ENCODE measurements at regions not wholly inside any gene's neighbourhood (a gene's known extent, or its start where the extent isn't known, plus 50 kb on each side); places are given as distances from the start of the nearest gene placed in this dataset.

DNA sequence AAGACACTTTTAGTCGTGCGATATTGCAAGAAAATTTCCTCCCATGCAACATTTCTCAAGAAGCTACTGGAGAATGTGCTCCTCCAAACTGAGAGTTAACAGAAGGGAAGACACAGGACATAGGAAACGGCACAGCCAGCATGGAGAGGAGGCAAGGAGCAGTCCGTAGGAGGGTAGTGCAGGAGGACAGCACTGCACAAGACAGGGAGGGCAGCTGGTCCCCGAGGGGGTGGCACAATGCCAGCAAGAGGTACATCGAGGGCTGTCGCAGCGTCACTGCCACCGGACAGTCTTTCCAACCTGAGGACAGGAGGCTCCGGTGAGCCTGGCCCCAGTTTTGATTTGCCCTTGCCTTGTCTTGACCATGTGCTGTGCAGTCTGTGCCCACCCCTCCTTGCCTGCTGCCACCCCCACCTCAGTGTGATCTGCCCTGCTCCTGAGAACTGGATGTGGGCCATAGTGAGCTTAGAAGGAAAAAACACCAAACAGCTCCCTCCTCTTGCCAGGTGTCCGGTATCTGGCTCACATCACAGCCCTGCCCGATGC, 81.6 kb upstream of the LAPTM4A start:
- no peak for FAIRE-seq
- DNase-seq (ENCODE audit: insufficient read length, low spot score) = no peak

DNA sequence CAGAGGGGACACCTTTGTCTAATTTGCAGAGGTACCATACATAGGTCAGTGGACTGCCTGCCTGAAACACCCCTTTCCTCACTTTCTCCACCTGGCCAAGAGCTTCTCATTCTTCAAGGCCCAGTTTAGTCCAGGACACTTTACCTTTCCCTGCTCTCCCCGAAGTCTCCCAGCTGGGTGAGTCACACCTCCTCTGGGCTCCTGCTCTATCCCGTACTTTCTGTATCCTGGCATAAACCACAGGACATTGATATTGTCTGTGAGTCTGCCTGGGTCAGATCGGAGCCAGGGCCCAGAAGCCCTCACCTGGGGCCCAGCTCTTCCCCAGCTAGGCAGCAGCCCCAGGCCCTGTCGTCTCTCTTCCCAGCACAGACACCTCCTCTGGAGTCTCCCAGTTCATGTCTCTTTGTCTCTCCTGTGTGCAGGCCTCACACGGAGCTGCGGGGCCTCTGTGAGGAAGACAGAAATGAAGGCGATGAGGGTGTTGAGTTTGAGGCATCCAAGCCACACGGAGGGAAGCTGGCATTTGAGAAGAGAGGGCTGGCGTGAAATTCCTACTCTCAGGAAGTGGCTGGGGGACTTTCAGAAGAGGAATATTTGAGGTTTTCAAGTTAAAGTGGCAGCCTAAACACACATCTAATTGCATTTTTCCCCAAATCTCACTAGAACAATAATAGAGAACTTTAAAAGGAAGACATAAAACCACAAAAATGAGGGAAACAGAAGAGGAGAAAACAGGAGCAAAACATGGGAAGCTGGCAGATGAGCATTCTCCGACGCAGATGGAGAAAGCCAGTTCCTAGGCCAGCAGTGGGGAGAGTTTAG, 79.6 kb upstream of the LAPTM4A start:
- DNase-seq (ENCODE audit: insufficient read length, low spot score) = no peak
- FAIRE-seq = no peak

DNA sequence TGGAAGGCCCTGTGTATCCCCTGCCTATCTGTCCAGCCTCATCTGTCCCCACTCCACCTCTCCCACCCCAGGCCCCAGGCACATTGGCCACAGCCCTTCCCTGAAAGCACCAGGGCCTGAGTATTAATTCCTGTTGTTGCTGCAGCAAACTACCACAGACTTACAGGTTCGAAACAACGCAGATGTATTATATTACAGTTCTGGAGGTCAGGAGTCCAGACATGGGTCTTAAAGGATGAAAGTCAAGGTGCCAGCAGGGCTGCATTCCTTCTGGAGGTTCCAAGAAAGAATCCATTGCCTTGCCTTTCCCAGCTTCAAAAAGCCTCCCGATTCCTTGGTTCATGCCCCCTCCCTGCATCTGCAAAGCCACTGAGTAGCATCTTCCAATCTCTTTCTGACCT, 78.7 kb upstream of the LAPTM4A start:
- DNase-seq (ENCODE audit: insufficient read length, low spot score) = no peak
- FAIRE-seq = no peak

DNA sequence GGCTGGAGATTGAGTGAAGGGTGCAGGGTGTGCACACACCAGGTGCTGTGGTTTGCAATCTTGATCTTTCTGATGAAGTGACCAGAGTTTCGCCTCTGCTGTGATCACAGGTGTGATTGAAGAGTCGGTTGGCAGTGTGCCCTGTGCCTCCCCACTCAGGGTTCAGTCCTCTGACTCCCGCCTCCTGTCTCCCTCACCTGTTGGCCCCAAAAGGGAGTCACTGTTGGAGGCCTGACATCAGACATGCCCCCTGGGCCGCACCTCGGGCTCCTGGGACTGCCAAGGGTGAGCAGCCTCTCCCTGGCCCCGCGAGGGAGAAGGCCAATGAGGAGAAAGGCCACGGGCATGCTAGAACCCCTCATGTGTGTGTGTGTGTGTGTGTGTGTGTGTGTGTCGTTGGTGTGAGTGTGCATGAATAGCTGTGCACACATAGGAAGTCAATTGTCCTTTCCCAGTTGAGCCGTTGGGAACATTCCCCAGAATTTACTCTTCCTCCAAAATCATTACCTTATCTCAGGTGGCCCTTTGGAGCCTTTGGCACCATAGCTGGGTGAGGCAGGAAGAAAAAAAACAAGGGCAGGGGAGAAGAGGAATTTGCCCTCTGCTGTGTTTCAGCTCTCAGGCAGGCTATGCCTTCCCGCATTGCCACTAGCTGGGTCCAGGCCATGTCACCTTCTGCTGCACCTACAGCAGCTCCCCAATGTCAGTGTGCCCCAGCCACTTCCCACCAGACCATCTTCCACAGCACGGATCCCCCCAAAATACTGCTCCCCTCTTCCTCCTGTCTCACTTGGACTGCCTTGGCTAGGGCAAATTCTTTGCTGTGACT, 78.1 kb upstream of the LAPTM4A start:
- no peak for FAIRE-seq
- no peak for DNase-seq (ENCODE audit: insufficient read length, low spot score)

DNA sequence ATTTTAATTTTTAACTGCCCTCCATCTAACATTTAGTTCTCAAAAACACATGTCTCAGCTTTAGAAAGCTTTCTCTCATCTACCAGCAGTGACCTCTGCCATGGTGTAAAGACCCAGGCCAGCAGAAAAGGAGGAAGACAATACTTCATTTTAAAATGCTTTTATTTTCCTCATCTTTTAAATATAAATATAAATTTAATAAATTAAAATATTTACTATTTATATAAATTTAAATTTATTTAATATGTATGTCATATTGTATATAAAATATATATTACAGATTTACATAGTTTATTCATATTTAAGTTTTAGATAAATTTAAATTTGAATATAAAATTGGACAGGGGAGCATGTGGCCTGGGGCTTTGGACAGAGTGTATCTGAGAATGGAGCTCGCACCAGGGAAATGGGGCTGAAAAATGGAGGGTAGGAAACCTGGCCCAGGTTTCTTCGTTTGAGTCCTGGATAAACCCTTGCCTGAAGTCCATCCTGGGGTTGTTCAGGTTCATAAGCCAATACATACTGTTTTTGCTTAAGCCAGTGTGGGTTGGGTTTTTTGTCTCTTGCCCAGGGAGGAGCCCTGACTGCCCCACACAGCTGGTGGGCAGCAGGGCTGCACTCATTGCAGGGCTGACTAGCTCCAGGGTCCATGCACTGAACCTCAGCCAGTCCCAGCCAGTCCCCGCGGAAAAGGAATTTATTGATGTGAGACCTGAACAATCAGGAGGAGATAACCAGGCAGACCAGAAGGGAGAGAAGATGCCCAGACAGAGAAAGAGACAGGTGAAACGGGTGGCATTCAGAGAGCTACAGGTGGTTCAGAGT, 77.3 kb upstream of the LAPTM4A start:
- no peak for DNase-seq (ENCODE audit: insufficient read length, low spot score)
- no peak for FAIRE-seq

DNA sequence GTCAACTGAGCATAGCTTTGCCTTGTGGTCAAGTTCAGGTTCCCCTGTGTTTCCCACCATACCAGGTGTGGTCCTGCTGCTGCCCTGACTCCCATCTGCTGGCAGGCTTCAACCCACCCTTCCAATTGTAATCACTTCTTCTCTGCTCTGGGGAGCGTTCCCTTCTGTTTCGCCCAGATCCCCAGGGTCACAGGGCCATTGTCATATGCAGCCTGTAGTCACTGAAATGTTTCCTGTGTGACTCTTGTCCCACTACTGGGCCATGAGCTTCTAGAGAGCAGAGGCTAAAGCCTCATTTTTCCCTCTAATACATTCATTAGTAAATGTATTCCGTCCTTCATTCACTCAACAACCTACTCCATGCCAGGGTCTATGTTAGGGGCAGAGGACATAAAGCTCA, 75.0 kb upstream of the LAPTM4A start:
- FAIRE-seq (no peak), DNase-seq (ENCODE audit: insufficient read length, low spot score) (no peak)

DNA sequence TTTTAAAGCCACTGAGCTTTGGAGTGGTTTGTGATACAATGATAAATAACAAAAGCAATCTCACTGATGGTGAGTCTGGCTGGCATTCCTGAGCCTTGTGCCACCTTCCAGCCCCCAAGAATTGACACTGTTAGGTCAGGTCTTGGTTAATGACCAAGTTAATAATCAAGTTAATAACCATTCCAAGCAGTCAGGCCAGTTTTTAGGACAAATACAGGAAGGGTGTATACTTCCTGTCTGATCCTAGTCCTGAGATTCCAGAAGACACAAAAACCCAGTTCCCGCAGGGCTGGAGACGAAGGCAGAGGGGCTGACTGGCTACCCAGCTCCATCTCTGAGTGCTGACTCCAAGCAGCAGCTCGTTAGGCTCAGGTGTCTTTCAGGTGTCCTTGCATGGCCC, 74.6 kb upstream of the LAPTM4A start:
- no peak for FAIRE-seq
- DNase-seq (ENCODE audit: insufficient read length, low spot score) = no peak

DNA sequence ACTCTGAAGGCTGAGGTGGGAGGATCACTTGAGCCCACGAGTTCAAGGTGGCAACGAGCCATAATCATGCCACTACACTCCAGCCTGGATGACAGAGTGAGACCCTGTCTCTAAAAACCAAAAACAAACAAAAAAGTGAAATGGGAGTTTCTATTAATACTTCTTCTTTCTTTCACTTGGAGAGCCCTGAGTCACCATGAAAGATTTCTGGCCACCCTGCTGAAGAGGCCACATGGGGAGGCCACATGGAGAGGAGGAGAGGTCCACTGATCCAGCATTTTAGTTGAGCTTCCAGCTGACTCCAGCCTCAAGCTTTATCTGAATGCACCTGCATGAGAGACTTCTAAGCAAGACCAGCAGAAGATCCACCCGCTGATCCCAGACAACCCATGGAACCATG, 74.2 kb upstream of the LAPTM4A start:
- FAIRE-seq = no peak
- no peak for DNase-seq (ENCODE audit: insufficient read length, low spot score)

DNA sequence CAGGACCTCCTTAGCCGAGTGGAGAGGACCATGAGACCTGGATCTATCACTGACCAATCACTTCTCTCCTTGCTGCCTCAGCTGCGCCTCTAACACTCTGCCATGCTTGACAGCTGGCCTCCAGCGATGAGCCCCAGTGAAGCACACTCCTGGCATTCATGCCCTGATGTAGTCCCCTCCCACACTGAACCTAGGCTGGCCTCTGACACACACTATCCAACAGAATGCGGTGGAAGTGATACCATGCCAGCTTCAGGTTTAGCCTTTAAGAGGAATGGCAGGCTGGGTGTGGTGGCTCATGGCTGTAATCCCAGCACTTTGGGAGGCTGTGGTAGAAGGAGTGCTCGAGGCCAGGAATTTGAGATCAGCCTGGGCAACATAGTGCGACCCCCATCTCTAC, 73.7 kb upstream of the LAPTM4A start:
- DNase-seq (ENCODE audit: insufficient read length, low spot score) = no peak
- FAIRE-seq = no peak

DNA sequence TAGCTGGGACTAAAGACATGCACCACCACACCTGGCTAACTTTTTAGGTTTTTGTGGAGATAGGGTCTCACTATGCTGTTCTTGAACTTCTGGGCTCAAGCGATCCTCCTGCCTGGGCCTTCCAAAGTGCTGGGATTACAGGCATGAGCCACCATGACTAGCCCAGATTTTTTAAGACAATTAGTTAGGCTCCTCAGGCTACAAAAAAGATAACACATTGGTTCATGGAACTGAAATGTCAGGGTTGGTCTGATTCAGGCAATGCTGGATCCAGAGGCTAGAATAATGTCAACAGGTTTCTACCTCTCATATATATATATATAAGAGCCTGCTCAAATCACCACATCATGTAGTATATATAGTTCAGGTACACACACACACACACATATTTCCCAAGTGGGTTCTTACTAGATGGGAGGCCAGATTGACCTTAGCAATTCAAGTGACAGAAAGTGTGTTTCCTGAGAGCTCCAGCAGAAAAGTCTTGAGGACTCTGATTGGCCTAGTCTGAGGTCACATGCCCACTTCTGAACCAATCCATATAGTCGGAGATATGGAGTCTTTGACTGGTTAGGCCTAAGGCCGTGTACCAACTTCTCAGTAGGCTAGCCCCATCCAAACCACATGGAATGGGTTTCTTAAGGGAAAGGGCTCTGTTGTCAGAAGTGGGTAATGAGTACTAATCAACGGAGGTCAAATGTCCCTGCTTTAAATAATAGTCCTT, 72.6 kb upstream of the LAPTM4A start:
- FAIRE-seq (no peak), DNase-seq (ENCODE audit: insufficient read length, low spot score) (no peak)

DNA sequence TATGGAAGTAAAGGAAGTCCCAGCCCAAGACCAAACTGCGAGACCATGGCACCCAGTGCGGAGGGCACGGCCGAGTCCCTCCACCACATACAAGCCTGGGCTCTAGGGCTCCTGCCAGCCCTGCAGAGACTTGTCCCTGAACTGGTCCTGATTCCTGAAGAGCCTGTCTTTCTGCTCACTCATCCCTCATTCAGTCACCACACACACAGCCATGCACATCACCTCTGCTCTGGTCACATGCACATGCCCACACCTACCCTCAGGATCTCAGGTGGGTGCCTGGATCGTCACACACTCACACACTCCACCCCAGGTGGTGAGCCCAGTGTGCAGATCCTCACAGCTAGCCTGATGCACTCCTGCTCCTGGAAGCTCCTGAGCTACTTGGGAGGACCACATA, 71.4 kb upstream of the LAPTM4A start:
- DNase-seq (ENCODE audit: insufficient read length, low spot score) = no peak
- FAIRE-seq = no peak

DNA sequence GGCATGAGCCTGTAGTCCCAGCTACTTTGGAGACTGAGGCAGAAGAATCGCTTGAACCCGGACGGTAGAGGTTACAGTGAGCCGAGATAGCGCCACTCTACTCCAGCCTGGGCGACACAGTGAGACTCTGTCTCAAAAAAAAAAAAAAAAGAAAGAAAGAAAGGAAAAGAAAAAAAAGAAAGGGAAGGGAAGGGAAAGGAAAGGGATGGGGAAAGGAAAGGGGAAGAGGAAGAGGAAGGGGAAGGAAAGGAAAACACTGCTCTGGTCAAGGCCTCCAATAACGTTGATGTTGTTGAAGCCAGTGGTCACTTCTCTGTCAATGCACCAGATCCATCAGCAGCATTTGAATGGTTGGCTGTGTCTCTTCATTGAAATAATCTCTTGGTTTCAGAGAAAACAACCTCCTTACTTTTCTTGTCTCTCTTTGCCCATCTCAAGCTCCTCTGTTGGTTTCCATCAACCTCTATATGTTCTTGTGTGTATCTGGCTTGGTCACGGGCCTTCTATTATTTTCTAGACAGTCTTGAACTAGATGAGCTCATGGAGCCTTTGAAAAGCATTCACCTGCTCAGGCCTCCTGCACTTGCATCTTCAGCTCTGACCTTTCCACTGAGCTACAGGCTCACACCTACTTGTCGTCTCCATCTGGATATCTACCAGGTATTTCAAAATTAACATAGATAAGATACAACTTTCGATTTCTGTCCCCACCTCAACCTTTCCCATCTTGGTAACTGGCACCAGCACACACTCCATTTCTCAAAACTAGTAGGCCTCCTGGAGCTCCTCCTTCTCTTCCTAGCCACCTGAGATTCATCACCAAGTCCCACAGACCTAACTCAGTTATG, 69.4 kb upstream of the LAPTM4A start:
- FAIRE-seq = no peak
- DNase-seq (ENCODE audit: insufficient read length, low spot score) = no peak

DNA sequence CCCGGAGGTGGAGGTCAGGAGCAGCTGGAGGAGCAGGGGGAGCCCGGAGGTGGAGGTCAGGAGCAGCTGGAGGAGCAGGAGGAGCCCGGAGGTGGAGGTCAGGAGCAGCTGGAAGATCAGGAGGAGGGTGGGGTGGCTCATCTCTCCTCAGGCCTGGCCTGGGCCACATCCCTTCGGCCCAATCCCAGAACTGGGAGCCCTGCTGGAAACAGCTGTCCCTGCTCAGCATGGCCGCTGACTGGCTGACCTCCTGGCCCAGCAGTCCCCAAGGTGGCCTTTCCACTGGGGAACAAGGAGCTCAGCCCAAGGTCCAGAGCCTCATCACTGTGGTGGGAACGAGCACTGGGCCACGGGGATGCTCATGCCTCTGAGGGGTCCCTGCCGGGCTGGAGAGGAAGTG, 66.6 kb upstream of the LAPTM4A start:
- FAIRE-seq = no peak

DNA sequence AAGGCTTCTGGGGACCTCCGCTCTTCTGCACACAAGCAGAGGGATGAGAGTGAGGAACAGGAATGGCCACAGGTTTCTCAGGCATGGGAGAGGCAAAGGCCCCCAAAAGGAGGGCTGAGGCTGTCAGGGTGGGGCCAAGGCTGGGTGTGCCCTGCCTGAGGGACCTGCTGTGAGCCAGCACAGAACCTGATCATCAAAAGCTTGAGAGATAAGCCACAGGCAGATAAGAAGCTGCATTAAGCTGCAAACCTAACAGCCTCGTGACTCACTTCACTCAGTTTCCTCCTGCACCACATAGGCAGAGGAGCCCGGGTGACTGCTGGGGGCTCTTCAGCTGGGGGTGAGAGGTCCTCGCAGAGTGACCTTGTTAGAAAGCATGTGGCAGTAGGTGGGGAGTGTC, 64.5 kb upstream of the LAPTM4A start:
- DNase-seq (ENCODE audit: insufficient read length, low spot score) (no peak), FAIRE-seq (no peak)

More for the DNA sequence above, 66.6 kb upstream of the LAPTM4A start:
- DNase-seq (ENCODE audit: insufficient read length, low spot score) = no peak

DNA sequence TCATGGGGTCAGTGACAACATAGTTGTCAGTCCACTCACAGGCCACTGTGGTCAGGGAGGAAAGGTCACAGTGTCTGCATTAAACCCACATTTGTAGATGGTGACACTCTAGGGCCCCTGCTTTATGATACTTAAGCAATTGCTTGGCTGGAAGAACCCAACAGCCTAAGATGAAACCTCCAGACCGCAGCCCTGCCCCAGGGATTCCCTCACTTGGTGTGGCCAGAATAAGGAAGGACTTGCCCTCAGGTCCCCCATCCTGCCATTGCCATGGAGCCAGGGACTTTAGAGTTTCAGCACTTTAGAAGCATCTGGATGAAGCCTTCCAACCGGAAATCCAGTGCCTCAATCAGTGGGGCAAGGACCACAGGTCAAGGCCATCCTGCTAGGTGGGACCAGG, 63.9 kb upstream of the LAPTM4A start:
- no peak for FAIRE-seq

DNA sequence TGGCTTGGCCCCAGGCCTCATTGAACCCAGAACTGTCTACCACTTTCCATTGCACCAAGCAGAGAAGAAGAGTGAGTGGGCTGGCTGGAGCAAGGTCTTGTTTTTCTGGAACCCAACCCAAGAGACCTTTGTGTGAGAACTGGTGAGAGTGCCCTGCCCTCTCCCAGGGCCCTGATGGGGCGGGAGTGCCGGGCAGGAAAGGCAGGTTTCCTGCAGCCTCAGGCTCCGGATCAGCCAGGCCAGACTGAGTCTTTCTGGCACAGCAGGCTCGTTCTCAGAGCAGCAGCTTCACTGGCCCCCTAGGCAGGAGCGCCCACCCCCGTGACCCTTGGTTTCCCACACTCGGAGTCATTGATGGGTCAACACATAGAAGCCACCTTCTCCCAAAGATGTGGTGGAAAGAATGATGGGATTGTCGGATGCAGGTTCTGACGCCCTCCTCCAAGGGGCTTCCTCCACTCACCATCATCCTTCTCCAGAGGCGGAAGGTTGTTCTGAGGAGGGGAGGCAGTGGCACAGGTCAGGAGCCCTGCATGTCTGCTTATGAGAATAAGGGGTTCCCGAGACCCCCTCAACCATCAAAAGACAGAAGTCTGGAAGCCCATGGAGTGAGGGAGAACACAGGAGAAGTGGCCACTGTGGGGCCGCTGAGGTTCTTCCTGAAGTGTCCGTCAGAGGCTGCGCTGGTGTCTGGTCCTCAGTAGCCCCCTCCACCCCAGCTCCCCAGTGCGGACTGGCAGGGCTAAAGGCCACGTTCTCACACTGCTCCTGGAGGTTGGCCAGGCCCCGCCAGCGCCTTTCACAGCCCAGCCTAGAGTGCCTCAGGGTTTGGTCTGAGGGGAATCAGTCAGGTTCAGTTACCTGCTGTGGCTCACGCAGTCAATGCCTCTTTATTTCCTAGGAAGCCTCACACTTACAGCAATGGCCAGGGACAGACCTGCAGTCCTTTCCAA, 62.8 kb upstream of the LAPTM4A start:
- FAIRE-seq (no peak), DNase-seq (ENCODE audit: insufficient read length, low spot score) (no peak)

More for the DNA sequence above, 63.9 kb upstream of the LAPTM4A start:
- DNase-seq (ENCODE audit: insufficient read length, low spot score) = no peak

DNA sequence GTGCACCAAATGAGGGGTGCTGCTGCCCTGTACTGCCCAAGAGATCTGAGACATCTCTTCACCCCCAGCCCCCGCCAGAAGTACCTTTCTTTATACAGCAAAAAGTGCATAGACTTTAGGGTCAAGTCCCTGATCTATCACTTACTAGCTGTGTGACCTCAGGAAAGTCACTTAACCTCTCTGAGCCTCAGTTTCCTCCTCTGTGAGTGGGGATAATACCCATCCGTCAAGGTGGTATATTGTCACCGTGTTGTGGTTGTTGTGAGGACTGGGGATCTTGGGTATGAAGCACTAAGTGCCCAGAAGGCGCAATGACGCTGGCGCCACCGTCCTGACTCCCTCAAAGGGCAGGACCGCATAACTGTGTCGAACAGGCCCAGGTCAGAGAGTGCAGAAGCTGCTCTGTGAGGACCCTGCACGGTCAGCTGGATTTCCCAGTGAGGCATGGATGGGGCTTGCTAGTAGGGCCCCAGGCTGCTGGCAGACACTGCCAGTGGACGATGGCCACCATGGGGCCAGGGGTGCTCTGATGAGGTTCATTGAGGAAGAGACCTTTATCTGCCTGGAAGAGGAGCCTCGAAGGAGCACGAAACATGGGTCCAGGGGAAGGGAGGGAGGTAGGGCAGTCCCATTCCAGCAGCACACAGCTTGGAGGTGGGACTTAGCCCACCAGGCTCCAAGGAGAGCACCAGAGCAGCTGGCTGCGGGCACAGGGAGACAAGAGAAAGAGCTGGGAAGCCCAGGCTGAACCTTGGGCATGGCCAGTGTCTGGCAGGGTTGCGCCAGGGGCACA, 61.8 kb upstream of the LAPTM4A start:
- DNase-seq (ENCODE audit: insufficient read length, low spot score) (no peak), FAIRE-seq (no peak)
